PFSK-1 (cell line): ENCODE measurements at regions not wholly inside any gene's neighbourhood (a gene's known extent, or its start where the extent isn't known, plus 50 kb on each side); places are given as distances from the start of the nearest gene placed in this dataset.

Experiments used
- POLR2AphosphoS5 ChIP-seq: IDR thresholded peaks from 2 replicates; pipeline ENCODE4 v1.6.1; 2012; ENCODE audit warnings: low read depth, mild to moderate bottlenecking, control low read depth, low read length, moderate library complexity
- REST ChIP-seq, 2 experiments: IDR thresholded peaks; 2 replicates each; pipeline versions ENCODE4 v1.6.1 to v1.8.0; 2011 to 2012; ENCODE audit warnings: low read depth in 2 of 2, low read length in 2 of 2, control low read depth in 1 of 2, inconsistent platforms in 1 of 2, mild to moderate bottlenecking in 1 of 2, moderate library complexity in 1 of 2; ENCODE audit not compliant: insufficient read depth in 1 of 2
- SIN3A ChIP-seq: IDR thresholded peaks from 2 replicates; pipeline ENCODE4 v1.6.1; 2012; ENCODE audit warnings: mild to moderate bottlenecking, low read length, moderate library complexity, borderline replicate concordance; ENCODE audit not compliant: insufficient read depth
- TAF1 ChIP-seq: IDR thresholded peaks from 2 replicates; pipeline ENCODE4 v1.6.1; 2012; ENCODE audit warnings: low read length, control low read depth, borderline replicate concordance; ENCODE audit not compliant: insufficient read depth

- TF ChIP-seq POLR2AphosphoS5 (no peak), TAF1 (no peak), REST (IDR thresholded peaks at IDR 0.05; ENCODE audit: insufficient read depth in 1 of 2, low read depth in 2 of 2, low read length in 2 of 2) (no peak), SIN3A (no peak)
These were observed 215.5 kb upstream of the RAB6C start for GRCh38 chr2:129763966-129764365.
